Adrenal gland (tissue), 9 donors: ENCODE measurements at regions not wholly inside any gene's neighbourhood (a gene's known extent, or its start where the extent isn't known, plus 50 kb on each side); places are given as distances from the start of the nearest gene placed in this dataset.

Experiments
- DNase-seq, 7 donors: peaks; one replicate each; pipeline ENCODE4 v3.0.0-alpha.2; 2019 to 2020
- H3K27ac ChIP-seq, 5 donors: fragments of 200-600 bp; sonication (generic) in 4 of 5; 1 replicate in 3 of 5; 2 replicates in 2 of 5; pipeline versions ENCODE4 v1.5.1 to v1.8.0; 2016 to 2020; ENCODE audit warnings: mild to moderate bottlenecking in 1 of 5
- H3K27me3 ChIP-seq: fragments of 200-600 bp; 2 replicates; pipeline ENCODE4 v1.8.0; 2021
- H3K36me3 ChIP-seq, 2 donors: fragments of 200-600 bp; replicated peaks in 1 of 2; 1 replicate in 1 of 2; 2 replicates in 1 of 2; pipeline versions ENCODE4 v1.5.1 to v1.8.0; 2018 to 2022
- H3K4me1 ChIP-seq, 2 donors: fragments of 200-600 bp; replicated peaks in 1 of 2; 1 replicate in 1 of 2; 2 replicates in 1 of 2; pipeline versions ENCODE4 v1.5.1 to v1.8.0; 2018 to 2021
- H3K4me3 ChIP-seq, 4 donors: fragments of 200-600 bp; sonication (generic) in 3 of 4; one replicate each; pipeline ENCODE4 v1.5.1; 2016 to 2018
- H3K9me3 ChIP-seq, 3 donors: fragments of 200-600 bp; sonication (generic) in 1 of 3; replicated peaks in 1 of 3; 1 replicate in 2 of 3; 2 replicates in 1 of 3; pipeline versions ENCODE4 v1.5.1 to v1.8.0; 2016 to 2021
- POLR2A ChIP-seq, 2 donors: fragments of 450-650 bp; IDR thresholded peaks; one replicate each; pipeline ENCODE4 v1.6.1; 2017; ENCODE audit warnings: antibody characterized with exemption in 2 of 2, mild to moderate bottlenecking in 2 of 2, moderate library complexity in 1 of 2
- WGBS, 4 donors: extraction: QIAGEN DNeasy Blood & Tissue Kit in 2 of 4; methylation state at CpG; one replicate each; pipeline versions ENCODE4 v1.1.5 to v1.1.7; 2013 to 2017; 5-methylcytosine and 5-hydroxymethylcytosine counted together
- intact Hi-C, 2 donors: fragments of 100-400 bp; cut with DNase I; formaldehyde crosslinking; loops; one replicate each; pipeline versions ENCODE4 v1.14.1 to v1.15.0; 2022 to 2023
- TF ChIP-seq, protein P1 (sequence below), 6 experiments: fragments of 450-650 bp in 4 of 6; fragments of 200-600 bp in 2 of 6; sonication (generic) in 1 of 6; IDR thresholded peaks; 1 replicate in 5 of 6; 2 replicates in 1 of 6; pipeline versions ENCODE4 v1.5.1 to v1.8.0; 2016 to 2021; ENCODE audit warnings: antibody characterized with exemption in 6 of 6, mild to moderate bottlenecking in 2 of 6, moderate library complexity in 1 of 6
- donor health status: healthy with polysubstance abuse.
- donor health status: Bipolar disorder and iron deficiency.
- donor health status: DM: yes; HTN: yes; CAD: no.
- donor health status: DM: no; HTN: no; CAD: no.
- donor health status: DM: no; HTN: no; CAD: no.

DNA sequence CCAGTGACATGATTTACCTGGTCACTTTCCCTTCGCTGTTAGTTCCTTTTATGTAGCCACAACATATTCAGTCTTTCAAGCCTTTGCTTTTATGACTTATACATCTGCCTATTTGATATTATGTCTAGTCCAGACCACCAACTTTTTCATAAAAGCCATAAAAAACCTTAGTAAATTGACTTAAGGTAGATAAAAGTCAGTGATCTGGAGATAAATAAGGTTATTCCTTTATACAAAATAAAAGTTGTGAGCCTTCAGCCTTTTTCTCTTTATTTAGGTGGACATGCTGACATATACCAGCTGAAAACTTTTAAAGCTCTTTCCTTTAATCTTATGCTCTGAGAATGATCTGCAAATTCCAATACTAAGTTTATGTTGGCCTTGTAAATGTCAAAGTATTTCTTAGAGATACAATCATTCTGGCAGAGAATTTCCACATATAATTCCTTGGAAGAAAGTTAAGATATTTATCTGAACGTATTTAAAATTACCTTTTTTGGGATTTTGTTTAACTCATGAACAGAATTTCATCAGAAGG is 690.4 kb upstream of the CHORDC1 start:
- intact Hi-C loops, result no loop called here
- Histone ChIP-seq H3K27me3 (no peaks in the 10 kb centered on the region), H3K9me3 (no peaks in the 10 kb centered on the region), H3K4me3 (no peak overlapping the region), H3K4me1 (no peaks in the 10 kb centered on the region), H3K36me3 (no peaks in the 10 kb centered on the region), H3K27ac (no peak overlapping the region)
- TF ChIP-seq POLR2A (IDR thresholded peaks at IDR 0.05), result no peak
- TF ChIP-seq, protein P1, sequence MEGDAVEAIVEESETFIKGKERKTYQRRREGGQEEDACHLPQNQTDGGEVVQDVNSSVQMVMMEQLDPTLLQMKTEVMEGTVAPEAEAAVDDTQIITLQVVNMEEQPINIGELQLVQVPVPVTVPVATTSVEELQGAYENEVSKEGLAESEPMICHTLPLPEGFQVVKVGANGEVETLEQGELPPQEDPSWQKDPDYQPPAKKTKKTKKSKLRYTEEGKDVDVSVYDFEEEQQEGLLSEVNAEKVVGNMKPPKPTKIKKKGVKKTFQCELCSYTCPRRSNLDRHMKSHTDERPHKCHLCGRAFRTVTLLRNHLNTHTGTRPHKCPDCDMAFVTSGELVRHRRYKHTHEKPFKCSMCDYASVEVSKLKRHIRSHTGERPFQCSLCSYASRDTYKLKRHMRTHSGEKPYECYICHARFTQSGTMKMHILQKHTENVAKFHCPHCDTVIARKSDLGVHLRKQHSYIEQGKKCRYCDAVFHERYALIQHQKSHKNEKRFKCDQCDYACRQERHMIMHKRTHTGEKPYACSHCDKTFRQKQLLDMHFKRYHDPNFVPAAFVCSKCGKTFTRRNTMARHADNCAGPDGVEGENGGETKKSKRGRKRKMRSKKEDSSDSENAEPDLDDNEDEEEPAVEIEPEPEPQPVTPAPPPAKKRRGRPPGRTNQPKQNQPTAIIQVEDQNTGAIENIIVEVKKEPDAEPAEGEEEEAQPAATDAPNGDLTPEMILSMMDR (IDR thresholded peaks at IDR 0.05), result no peak
- no peak for DNase-seq
- 67 to 81% (median 75%) methylated on average over 2 of the region's 2 CpGs for WGBS, 4 donors

DNA sequence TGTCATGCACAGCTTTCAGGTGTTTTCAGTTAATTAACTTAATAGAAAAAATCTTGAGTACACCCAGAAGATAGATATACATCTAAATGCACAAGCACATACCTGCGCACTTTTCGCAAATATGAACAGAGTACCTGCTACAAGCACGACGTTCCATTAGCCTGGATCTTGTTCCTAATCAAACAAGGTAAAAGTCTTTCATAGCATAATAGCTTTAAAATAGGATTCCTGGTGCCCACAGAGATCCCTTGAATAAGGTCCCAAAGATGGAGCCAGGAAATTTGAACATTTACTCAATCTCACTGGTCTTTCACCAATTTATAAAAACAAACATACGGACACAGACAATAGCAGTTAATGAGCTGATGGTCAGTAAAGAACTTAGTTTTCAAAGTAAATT is 689.8 kb upstream of the CHORDC1 start:
- Histone ChIP-seq H3K9me3 (no peaks in the 10 kb centered on the region), H3K4me1 (no peaks in the 10 kb centered on the region), H3K4me3 (no peak overlapping the region), H3K27ac (no peak overlapping the region), H3K36me3 (no peaks in the 10 kb centered on the region), H3K27me3 (no peaks in the 10 kb centered on the region)
- 88 to 93% (median 90%) methylated on average over 5 of the region's 5 CpGs for WGBS, 4 donors
- intact Hi-C loops, result no loop called here
- DNase-seq, result no peak
- TF ChIP-seq POLR2A (IDR thresholded peaks at IDR 0.05), result no peak
- TF ChIP-seq, protein P1 (IDR thresholded peaks at IDR 0.05), result no peak

DNA sequence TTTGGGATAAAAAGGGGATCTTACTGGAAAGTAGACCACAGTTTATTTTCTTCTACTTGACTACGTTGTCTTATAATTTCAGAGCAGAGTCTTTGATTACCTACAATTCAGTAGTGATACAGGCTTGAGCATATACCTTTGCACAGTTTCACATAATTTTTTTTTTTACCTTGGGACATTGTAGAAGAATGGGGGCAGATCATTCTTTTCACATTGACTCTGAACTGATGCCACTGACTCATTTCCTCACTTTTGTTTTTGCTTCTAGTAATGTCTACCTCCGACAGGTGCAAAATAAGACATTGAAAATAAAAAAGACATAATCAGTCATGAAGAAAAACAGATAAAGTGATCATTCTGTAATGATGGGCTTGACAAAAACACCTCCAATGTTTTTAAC is 688.3 kb upstream of the CHORDC1 start:
- Histone ChIP-seq H3K9me3 (no peaks in the 10 kb centered on the region), H3K36me3 (no peaks in the 10 kb centered on the region), H3K4me1 (no peaks in the 10 kb centered on the region), H3K27me3 (no peaks in the 10 kb centered on the region), H3K27ac (no peak overlapping the region), H3K4me3 (no peak overlapping the region)
- TF ChIP-seq, protein P1 (IDR thresholded peaks at IDR 0.05), result no peak
- no peak for TF ChIP-seq POLR2A (IDR thresholded peaks at IDR 0.05)
- DNase-seq, result no peak
- intact Hi-C loops, result no loop called here
- 77 to 91% (median 81%) methylated on average over 2 of the region's 2 CpGs for WGBS, 4 donors

DNA sequence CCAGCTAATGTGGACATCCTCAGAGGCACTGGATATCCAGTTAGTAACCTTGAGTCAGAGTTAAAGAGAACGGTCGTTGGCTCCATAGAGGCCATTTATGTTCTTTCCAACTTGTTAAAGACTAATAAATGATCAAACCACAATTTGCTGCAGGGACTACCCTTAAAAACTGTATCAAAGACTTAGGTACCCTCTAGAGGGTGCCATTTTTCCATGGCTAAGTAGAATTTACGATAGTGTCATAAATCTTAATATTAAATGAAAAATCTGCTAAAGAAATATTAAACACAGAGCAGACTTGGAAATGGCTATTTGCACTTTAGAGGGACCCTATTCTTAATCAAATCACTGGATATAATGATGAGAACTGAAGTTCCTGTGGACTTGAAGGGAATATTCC is 685.2 kb upstream of the CHORDC1 start:
- Histone ChIP-seq H3K9me3 (no peaks in the 10 kb centered on the region), H3K27ac (no peak overlapping the region), H3K27me3 (no peaks in the 10 kb centered on the region), H3K4me3 (no peak overlapping the region), H3K36me3 (no peaks in the 10 kb centered on the region), H3K4me1 (no peaks in the 10 kb centered on the region)
- intact Hi-C loops, result no loop called here
- no peak for DNase-seq
- 47 to 59% (median 56%) methylated on average over 3 of the region's 3 CpGs for WGBS, 4 donors
- no peak for TF ChIP-seq POLR2A (IDR thresholded peaks at IDR 0.05)
- TF ChIP-seq, protein P1 (IDR thresholded peaks at IDR 0.05), result no peak
